H9 (cell line): ENCODE measurements at regions not wholly inside any gene's neighbourhood (a gene's known extent, or its start where the extent isn't known, plus 50 kb on each side); places are given as distances from the start of the nearest gene placed in this dataset.

ENCODE experiments used
- DNase-seq: peaks from one replicate; pipeline ENCODE4 v3.0.0-alpha.2; 2017
- H2AFZ ChIP-seq: one replicate; pipeline ENCODE4 v1.6.1; 2013; ENCODE audit warnings: mild to moderate bottlenecking, low read length, control low read depth, moderate library complexity
- H2AK5ac ChIP-seq: 2 replicates; pipeline ENCODE4 v1.6.1; 2013; ENCODE audit warnings: low read length, control low read depth, mixed read lengths; ENCODE audit not compliant: insufficient read length
- H2BK120ac ChIP-seq: one replicate; pipeline ENCODE4 v1.6.1; 2013; ENCODE audit warnings: low read depth, mild to moderate bottlenecking, low read length, control low read depth, inconsistent platforms; ENCODE audit not compliant: poor library complexity, severe bottlenecking
- H2BK12ac ChIP-seq: 2 replicates; pipeline ENCODE4 v1.6.1; 2013; ENCODE audit warnings: low read length, control low read depth, mixed read lengths, low read depth; ENCODE audit not compliant: insufficient read length
- H2BK15ac ChIP-seq: 2 replicates; pipeline ENCODE4 v1.6.1; 2013; ENCODE audit warnings: low read depth, low read length, control low read depth
- H2BK20ac ChIP-seq: one replicate; pipeline ENCODE4 v1.6.1; 2013; ENCODE audit warnings: low read depth, mild to moderate bottlenecking, low read length, control low read depth, inconsistent platforms; ENCODE audit not compliant: poor library complexity, severe bottlenecking
- H2BK5ac ChIP-seq: 2 replicates; pipeline ENCODE4 v1.6.1; 2013; ENCODE audit warnings: low read length, control low read depth, mixed read lengths; ENCODE audit not compliant: insufficient read length
- H3K14ac ChIP-seq: 2 replicates; pipeline ENCODE4 v1.6.1; 2013; ENCODE audit warnings: low read length, control low read depth; ENCODE audit not compliant: insufficient read depth
- H3K18ac ChIP-seq: 2 replicates; pipeline ENCODE4 v1.6.1; 2013; ENCODE audit warnings: low read depth, mild to moderate bottlenecking, mixed read lengths, low read length, control low read depth; ENCODE audit not compliant: insufficient read length
- H3K23ac ChIP-seq: 2 replicates; pipeline ENCODE4 v1.6.1; 2013; ENCODE audit warnings: low read length, control low read depth, mixed read lengths, low read depth; ENCODE audit not compliant: insufficient read length
- H3K23me2 ChIP-seq: 2 replicates; pipeline ENCODE4 v1.6.1; 2013; ENCODE audit warnings: low read depth, mild to moderate bottlenecking, mixed read lengths, low read length, control low read depth; ENCODE audit not compliant: insufficient read length, poor library complexity, severe bottlenecking
- H3K27ac ChIP-seq: 2 replicates; pipeline ENCODE4 v1.5.1; 2013; ENCODE audit warnings: low read length, control low read depth, mixed read lengths, low read depth; ENCODE audit not compliant: insufficient read length
- H3K27me3 ChIP-seq: 2 replicates; pipeline ENCODE4 v1.6.1; 2013; ENCODE audit warnings: low read length, control low read depth, inconsistent platforms; ENCODE audit not compliant: insufficient read depth
- H3K4ac ChIP-seq: 2 replicates; pipeline ENCODE4 v1.6.1; 2013; ENCODE audit warnings: low read depth, mild to moderate bottlenecking, control low read depth, inconsistent platforms, low read length, moderate library complexity
- H3K4me1 ChIP-seq: 2 replicates; pipeline ENCODE4 v1.6.1; 2013; ENCODE audit warnings: low read length, control low read depth, inconsistent platforms; ENCODE audit not compliant: insufficient read depth
- H3K4me2 ChIP-seq: 2 replicates; pipeline ENCODE4 v1.6.1; 2013; ENCODE audit warnings: low read length, control low read depth, mixed read lengths; ENCODE audit not compliant: insufficient read length, insufficient read depth
- H3K56ac ChIP-seq: 2 replicates; pipeline ENCODE4 v1.6.1; 2013; ENCODE audit warnings: low read depth, mild to moderate bottlenecking, mixed read lengths, low read length, control low read depth; ENCODE audit not compliant: insufficient read length
- H3K79me1 ChIP-seq: 2 replicates; pipeline ENCODE4 v1.6.1; 2013; ENCODE audit warnings: low read depth, mild to moderate bottlenecking, moderate library complexity, low read length, control low read depth, inconsistent platforms; ENCODE audit not compliant: insufficient read depth, poor library complexity, severe bottlenecking
- H3K79me2 ChIP-seq: 2 replicates; pipeline ENCODE4 v1.6.1; 2013; ENCODE audit warnings: low read length, control low read depth, inconsistent platforms; ENCODE audit not compliant: insufficient read depth
- H3K9ac ChIP-seq: 2 replicates; pipeline ENCODE4 v1.6.1; 2013; ENCODE audit warnings: low read length, control low read depth, mixed read lengths; ENCODE audit not compliant: insufficient read length; ENCODE audit errors: extremely low read depth
- H3K9me3 ChIP-seq: one replicate; pipeline ENCODE4 v1.6.1; 2013; ENCODE audit warnings: low read depth, low read length, inconsistent platforms; ENCODE audit not compliant: control insufficient read depth
- H3T11ph ChIP-seq: one replicate; pipeline ENCODE4 v1.6.1; 2013; ENCODE audit warnings: mild to moderate bottlenecking, low read length, control low read depth, inconsistent platforms
- H4K20me1 ChIP-seq: one replicate; pipeline ENCODE4 v1.6.1; 2013; ENCODE audit not compliant: control insufficient read depth, insufficient read length, insufficient read depth
- H4K5ac ChIP-seq: 2 replicates; pipeline ENCODE4 v1.6.1; 2013; ENCODE audit warnings: low read depth, mild to moderate bottlenecking, mixed read lengths, low read length, control low read depth; ENCODE audit not compliant: insufficient read length
- H4K8ac ChIP-seq: replicated peaks from 2 replicates; pipeline ENCODE4 v1.6.1; 2013; ENCODE audit warnings: low read length, control low read depth, mixed read lengths, low read depth; ENCODE audit not compliant: insufficient read length
- H4K91ac ChIP-seq: 2 replicates; pipeline ENCODE4 v1.6.1; 2013; ENCODE audit warnings: low read depth, mild to moderate bottlenecking, moderate library complexity, mixed read lengths, low read length, control low read depth; ENCODE audit not compliant: insufficient read length
- H3K27ac Mint-ChIP-seq, 3 experiments: 2 replicates in 2 of 3; 3 replicates in 1 of 3; pipeline ENCODE4 v1.8.0; 2020 to 2021; ENCODE audit warnings: mixed read lengths in 3 of 3, mild to moderate bottlenecking in 1 of 3, moderate library complexity in 1 of 3
- H3K27me3 Mint-ChIP-seq: 2 replicates; pipeline ENCODE4 v1.8.0; 2021; ENCODE audit warnings: low read depth, mild to moderate bottlenecking, moderate library complexity, mixed read lengths
- H3K36me3 Mint-ChIP-seq, 3 experiments: 2 replicates in 2 of 3; 3 replicates in 1 of 3; pipeline ENCODE4 v1.8.0; 2020 to 2021; ENCODE audit warnings: low read depth in 3 of 3, mixed read lengths in 3 of 3; ENCODE audit not compliant: insufficient read depth in 1 of 3
- H3K4me1 Mint-ChIP-seq, 2 experiments: 2 replicates each; pipeline ENCODE4 v1.8.0; 2020; ENCODE audit warnings: mixed read lengths in 2 of 2
- H3K4me3 Mint-ChIP-seq, 2 experiments: 2 replicates in 1 of 2; 3 replicates in 1 of 2; pipeline ENCODE4 v1.8.0; 2020 to 2021; ENCODE audit warnings: mild to moderate bottlenecking in 2 of 2, mixed read lengths in 2 of 2, moderate library complexity in 1 of 2
- H3K9me3 Mint-ChIP-seq, 2 experiments: 2 replicates in 1 of 2; 3 replicates in 1 of 2; pipeline ENCODE4 v1.8.0; 2020; ENCODE audit warnings: mild to moderate bottlenecking in 2 of 2, mixed read lengths in 2 of 2, moderate library complexity in 1 of 2
- CTCF ChIP-seq: fragments of 200-600 bp; sonication (generic); conservative IDR thresholded peaks from 3 replicates; pipeline ENCODE4 v1.8.0; 2021; ENCODE audit warnings: antibody characterized with exemption, mild to moderate bottlenecking
- WGBS: extraction: QIAGEN DNeasy Blood & Tissue Kit; methylation state at CpG from one replicate; pipeline ENCODE4 v1.1.7; 2013; ENCODE audit warnings: missing lambda C conversion rate, low lambda C conversion rate, mixed read lengths; ENCODE audit not compliant: insufficient read length; ENCODE audit errors: extremely low coverage; 5-methylcytosine and 5-hydroxymethylcytosine counted together

- Mint-ChIP-seq H3K27me3 (peaks cover 17% of the 10 kb centered on the region), H3K9me3 (peaks cover 2 to 11% of the 10 kb centered on the region in 2 experiments), H3K4me3 (no peak overlapping the region), H3K4me1 (peaks cover 18 to 28% of the 10 kb centered on the region in 2 experiments), H3K36me3 (peaks cover under 1 to 10% (median 2%) of the 10 kb centered on the region in 3 experiments; a peak in 5 of 7 replicates), H3K27ac (no peak overlapping the region)
- Histone ChIP-seq H3K23me2 (no peaks in the 10 kb centered on the region), H3K14ac (no peak overlapping the region; the same call in 1 of the 2 replicates), H3K18ac (no peak overlapping the region), H4K5ac (no peak overlapping the region), H3K27ac (no peak overlapping the region), H4K8ac (no peak overlapping the region), H3K23ac (no peak overlapping the region), H2BK15ac (no peak overlapping the region), H3K56ac (no peak overlapping the region), H2BK5ac (no peak overlapping the region), H3K4ac (no peak overlapping the region), H3K79me2 (no peaks in the 10 kb centered on the region), H2AFZ (no peak overlapping the region), H2AK5ac (no peak overlapping the region), H4K20me1 (no peaks in the 10 kb centered on the region), H3K4me1 (peaks cover 11% of the 10 kb centered on the region), H2BK12ac (no peak overlapping the region), H3K9ac (no peak overlapping the region), H2BK20ac (no peak overlapping the region), H2BK120ac (no peak overlapping the region), H3K27me3 (no peaks in the 10 kb centered on the region; the same call in 1 of the 2 replicates), H3K9me3 (no peaks in the 10 kb centered on the region), H3K4me2 (no peak overlapping the region), H3T11ph (no peak overlapping the region), H4K91ac (no peak overlapping the region), H3K79me1 (no peaks in the 10 kb centered on the region)
- WGBS, result no CpG with 5 or more reads among the region's 8 CpGs
- TF ChIP-seq CTCF, result no peak
- no peak for DNase-seq
These were observed 67.4 kb downstream of the CARTPT start for GRCh38 chr5:71786337-71787055.
